Heart left ventricle (tissue), 16 donors: ENCODE measurements at regions not wholly inside any gene's neighbourhood (a gene's known extent, or its start where the extent isn't known, plus 50 kb on each side); places are given as distances from the start of the nearest gene placed in this dataset.

ENCODE experiments used
- ATAC-seq, 4 donors: fragments of 200-7000 bp; cut with Tn5 transposase; one replicate each; pipeline ENCODE4 v1.9.1; 2020 to 2022; ENCODE audit warnings: moderate library complexity in 4 of 4, mild to moderate bottlenecking in 3 of 4, moderate number of reproducible peaks in 1 of 4
- DNase-seq, 5 donors: peaks; one replicate each; pipeline ENCODE4 v3.0.0-alpha.2; 2020
- H3K27ac ChIP-seq, 12 donors: fragments of 200-600 bp; sonication (generic) in 4 of 12; one replicate each; pipeline versions ENCODE4 v1.5.0 to v1.8.0; 2016 to 2022; ENCODE audit warnings: mild to moderate bottlenecking in 2 of 12
- H3K27me3 ChIP-seq, 9 donors: fragments of 200-600 bp; sonication (generic) in 2 of 9; one replicate each; pipeline versions ENCODE4 v1.5.1 to v1.8.0; 2016 to 2022; ENCODE audit warnings: mild to moderate bottlenecking in 3 of 9
- H3K36me3 ChIP-seq, 9 donors: fragments of 200-600 bp; sonication (generic) in 2 of 9; one replicate each; pipeline versions ENCODE4 v1.5.0 to v1.8.0; 2018 to 2022; ENCODE audit warnings: mild to moderate bottlenecking in 2 of 9
- H3K4me1 ChIP-seq, 12 donors: fragments of 200-600 bp; sonication (generic) in 4 of 12; one replicate each; pipeline versions ENCODE4 v1.5.0 to v1.8.0; 2016 to 2022; ENCODE audit warnings: mild to moderate bottlenecking in 3 of 12
- H3K4me3 ChIP-seq, 12 donors: fragments of 200-600 bp; sonication (generic) in 4 of 12; one replicate each; pipeline versions ENCODE4 v1.5.0 to v1.8.0; 2017 to 2022; ENCODE audit warnings: mild to moderate bottlenecking in 9 of 12, moderate library complexity in 4 of 12
- H3K9me3 ChIP-seq, 12 donors: fragments of 200-600 bp; sonication (generic) in 4 of 12; one replicate each; pipeline versions ENCODE4 v1.5.0 to v1.8.0; 2016 to 2022; ENCODE audit warnings: mild to moderate bottlenecking in 1 of 12
- POLR2A ChIP-seq, 2 donors: fragments of 450-650 bp; IDR thresholded peaks; one replicate each; pipeline ENCODE4 v1.6.1; 2017; ENCODE audit warnings: antibody characterized with exemption in 2 of 2, mild to moderate bottlenecking in 2 of 2, moderate library complexity in 2 of 2
- WGBS, 4 donors: extraction: QIAGEN DNeasy Blood & Tissue Kit in 2 of 4; methylation state at CpG; one replicate each; pipeline versions ENCODE4 v1.1.5 to v1.1.7; 2013 to 2018; 5-methylcytosine and 5-hydroxymethylcytosine counted together
- intact Hi-C, 10 donors: fragments of 100-400 bp; cut with DNase I; formaldehyde crosslinking; loops; one replicate each; pipeline versions ENCODE4 v1.11.1 to v1.14.2; 2022
- TF ChIP-seq, protein P1 (sequence below), 12 donors: fragments of 200-600 bp; sonication (generic) in 4 of 12; IDR thresholded peaks; one replicate each; pipeline versions ENCODE4 v1.5.0 to v1.8.0; 2018 to 2022; ENCODE audit warnings: antibody characterized with exemption in 12 of 12, mild to moderate bottlenecking in 5 of 12
- donor health status: ischemic (EF 13 %, LVEDD 7.1; RV severe dilation, severe dysfunction).
- donor health status: healthy with polysubstance abuse.
- donor health status: DM: no; HTN: yes; CAD: no.
- donor health status: DM: no; HTN: no; CAD: no.
- donor health status: ischemic (EF 25% LVEDD 6.9; RV normal size, moderate dysfunction).
- donor health status: ischemic (EF 25% LVEDD 5.7; RV mildly dilated, moderate dysfunction).
- donor health status: healthy.
- donor health status: DM: yes; HTN: yes; CAD: no.
- donor health status: ischemic (EF 35%, LVEDD 5.7; RV mildly dilated, moderate dysfunction).
- donor health status: nonischemic (EF 11% LVEDD 7.7; RV severe dilation, severe dysfunction).
- donor health status: DM: yes; HTN: yes; CAD: no.
- donor health status: PGD.
- donor health status: ischemic (EF 29% LVEDD 5.4; RV normal size, mild dysfunction).
- donor health status: nonischemic (EF 23%, LVEDD 6.1; RV moderate dilation, normal function).

GRCh38 chr20:60272790-60273189 lies 314.6 kb downstream of the CDH26 start:
- no peaks in the 10 kb centered on the region for H3K4me1 ChIP-seq
- H3K9me3 ChIP-seq = no peaks in the 10 kb centered on the region
- ATAC-seq (no peak), DNase-seq (no peak)
- H3K4me3 ChIP-seq = no peak overlapping the region
- H3K27me3 ChIP-seq = peaks cover 0 to 17% (median 0%) of the 10 kb centered on the region in 9 donors
- no peak overlapping the region for H3K27ac ChIP-seq
- TF ChIP-seq, protein P1, sequence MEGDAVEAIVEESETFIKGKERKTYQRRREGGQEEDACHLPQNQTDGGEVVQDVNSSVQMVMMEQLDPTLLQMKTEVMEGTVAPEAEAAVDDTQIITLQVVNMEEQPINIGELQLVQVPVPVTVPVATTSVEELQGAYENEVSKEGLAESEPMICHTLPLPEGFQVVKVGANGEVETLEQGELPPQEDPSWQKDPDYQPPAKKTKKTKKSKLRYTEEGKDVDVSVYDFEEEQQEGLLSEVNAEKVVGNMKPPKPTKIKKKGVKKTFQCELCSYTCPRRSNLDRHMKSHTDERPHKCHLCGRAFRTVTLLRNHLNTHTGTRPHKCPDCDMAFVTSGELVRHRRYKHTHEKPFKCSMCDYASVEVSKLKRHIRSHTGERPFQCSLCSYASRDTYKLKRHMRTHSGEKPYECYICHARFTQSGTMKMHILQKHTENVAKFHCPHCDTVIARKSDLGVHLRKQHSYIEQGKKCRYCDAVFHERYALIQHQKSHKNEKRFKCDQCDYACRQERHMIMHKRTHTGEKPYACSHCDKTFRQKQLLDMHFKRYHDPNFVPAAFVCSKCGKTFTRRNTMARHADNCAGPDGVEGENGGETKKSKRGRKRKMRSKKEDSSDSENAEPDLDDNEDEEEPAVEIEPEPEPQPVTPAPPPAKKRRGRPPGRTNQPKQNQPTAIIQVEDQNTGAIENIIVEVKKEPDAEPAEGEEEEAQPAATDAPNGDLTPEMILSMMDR (IDR thresholded peaks at IDR 0.05) = no peak
- no peak for TF ChIP-seq POLR2A (IDR thresholded peaks at IDR 0.05)
- WGBS, 4 donors = 72 to 89% (median 80%) methylated on average over 6 of the region's 6 CpGs
- intact Hi-C loops = no loop called here
- no peaks in the 10 kb centered on the region for H3K36me3 ChIP-seq

- WGBS, 4 donors = 81 to 85% (median 82%) methylated on average over 3 of the region's 3 CpGs
- Histone ChIP-seq H3K36me3 (no peaks in the 10 kb centered on the region), H3K27ac (no peak overlapping the region), H3K27me3 (peaks cover 0 to 17% (median 0%) of the 10 kb centered on the region in 9 donors), H3K4me1 (no peaks in the 10 kb centered on the region), H3K4me3 (no peak overlapping the region), H3K9me3 (no peaks in the 10 kb centered on the region)
- intact Hi-C loops = loop anchor here in 1 of 10 donors (5.0 kb wide), 1 partner anchor 47 kb away; no protein-coding TSS in a partner anchor
- no peak for DNase-seq
- TF ChIP-seq, protein P1 (IDR thresholded peaks at IDR 0.05) = no peak
- TF ChIP-seq POLR2A (IDR thresholded peaks at IDR 0.05) = no peak
- ATAC-seq = no peak
Observed at GRCh38 chr20:60274717-60275116, 316.5 kb downstream of the CDH26 start.

DNA sequence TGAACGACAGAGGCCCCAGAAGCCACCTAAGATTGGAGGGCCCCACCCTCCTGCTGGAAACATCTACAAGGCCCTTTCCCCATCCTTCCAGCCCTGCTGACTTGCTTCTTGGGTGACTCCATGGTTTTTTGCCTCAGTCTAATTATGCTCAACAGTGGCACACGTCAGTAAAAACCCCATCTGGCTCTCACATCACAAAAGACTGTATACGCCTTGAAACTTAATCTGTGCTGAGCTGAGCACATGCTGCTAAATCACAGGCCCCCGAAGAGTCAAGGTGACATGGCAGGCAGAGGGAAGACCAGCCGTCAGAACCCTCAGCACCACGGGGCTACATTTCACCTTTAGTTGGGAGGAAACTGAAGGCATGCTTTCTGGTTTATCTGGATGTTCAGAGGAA lies 323.1 kb downstream of the CDH26 start:
- H3K27me3 ChIP-seq = peaks cover 0 to 6% (median 0%) of the 10 kb centered on the region in 9 donors
- intact Hi-C loops = no loop called here
- WGBS, 4 donors = 79 to 85% (median 84%) methylated on average over 6 of the region's 6 CpGs
- DNase-seq = no peak
- no peaks in the 10 kb centered on the region for H3K4me1 ChIP-seq
- H3K9me3 ChIP-seq = peaks cover 0 to 17% (median 4%) of the 10 kb centered on the region in 12 donors
- TF ChIP-seq POLR2A (IDR thresholded peaks at IDR 0.05) = no peak
- TF ChIP-seq, protein P1 (IDR thresholded peaks at IDR 0.05) = no peak
- no peak overlapping the region for H3K27ac ChIP-seq
- no peaks in the 10 kb centered on the region for H3K36me3 ChIP-seq
- no peak overlapping the region for H3K4me3 ChIP-seq
- no peak for ATAC-seq

- intact Hi-C loops = no loop called here
- Histone ChIP-seq H3K27me3 (peaks cover 0 to 2% (median 0%) of the 10 kb centered on the region in 9 donors), H3K4me1 (no peaks in the 10 kb centered on the region), H3K4me3 (no peak overlapping the region), H3K27ac (no peak overlapping the region), H3K9me3 (peaks cover 0 to 17% (median 4%) of the 10 kb centered on the region in 12 donors), H3K36me3 (no peaks in the 10 kb centered on the region)
- TF ChIP-seq POLR2A (IDR thresholded peaks at IDR 0.05) = no peak
- TF ChIP-seq, protein P1 (IDR thresholded peaks at IDR 0.05) = no peak
- ATAC-seq (no peak), DNase-seq (no peak)
Observed at GRCh38 chr20:60283281-60283680, 325.1 kb downstream of the CDH26 start.
